ENCODE measurements at regions not wholly inside any gene's neighbourhood (a gene's known extent, or its start where the extent isn't known, plus 50 kb on each side); places are given as distances from the start of the nearest gene placed in this dataset.

- TF ChIP-seq CTCF (IDR thresholded peaks at IDR 0.05; ENCODE audit: low read depth, low read length, missing control alignments): no peak
- no peak overlapping the region for H3K4me3 ChIP-seq (replicated peaks; ENCODE audit: low read depth, low read length)
- no peak for DNase-seq (ENCODE audit: extremely low read depth, low read depth)
Observed at GRCh38 chr11:81495699-81496292, 1237.9 kb downstream of the FAM181B start.

- TF ChIP-seq CTCF (IDR thresholded peaks at IDR 0.05; ENCODE audit: low read depth, low read length, missing control alignments): no peak
- DNase-seq (ENCODE audit: extremely low read depth, low read depth): no peak
- no peak overlapping the region for H3K4me3 ChIP-seq (replicated peaks; ENCODE audit: low read depth, low read length)
Observed at GRCh38 chr11:81494431-81494830, 1239.2 kb downstream of the FAM181B start.

- DNase-seq (ENCODE audit: extremely low read depth, low read depth): no peak
- no peak overlapping the region for H3K4me3 ChIP-seq (replicated peaks; ENCODE audit: low read depth, low read length)
- no peak for TF ChIP-seq CTCF (IDR thresholded peaks at IDR 0.05; ENCODE audit: low read depth, low read length, missing control alignments)
Observed at GRCh38 chr11:81492923-81493445, 1240.7 kb downstream of the FAM181B start.

- no peak for DNase-seq (ENCODE audit: extremely low read depth, low read depth)
- H3K4me3 ChIP-seq (replicated peaks; ENCODE audit: low read depth, low read length): no peak overlapping the region
- no peak for TF ChIP-seq CTCF (IDR thresholded peaks at IDR 0.05; ENCODE audit: low read depth, low read length, missing control alignments)
Observed at GRCh38 chr11:81487109-81487508, 1246.6 kb downstream of the FAM181B start.

- no peak for TF ChIP-seq CTCF (IDR thresholded peaks at IDR 0.05; ENCODE audit: low read depth, low read length, missing control alignments)
- DNase-seq (ENCODE audit: extremely low read depth, low read depth): no peak
- H3K4me3 ChIP-seq (replicated peaks; ENCODE audit: low read depth, low read length): no peak overlapping the region
Observed at GRCh38 chr11:81484196-81484595, 1249.5 kb downstream of the FAM181B start.

GRCh38 chr11:81477277-81477676 lies 1256.4 kb downstream of the FAM181B start:
- no peak for TF ChIP-seq CTCF (IDR thresholded peaks at IDR 0.05; ENCODE audit: low read depth, low read length, missing control alignments)
- no peak for DNase-seq (ENCODE audit: extremely low read depth, low read depth)
- no peak overlapping the region for H3K4me3 ChIP-seq (replicated peaks; ENCODE audit: low read depth, low read length)

- no peak for TF ChIP-seq CTCF (IDR thresholded peaks at IDR 0.05; ENCODE audit: low read depth, low read length, missing control alignments)
- DNase-seq (ENCODE audit: extremely low read depth, low read depth): no peak
- H3K4me3 ChIP-seq (replicated peaks; ENCODE audit: low read depth, low read length): no peak overlapping the region
Observed at GRCh38 chr11:81476345-81476744, 1257.3 kb downstream of the FAM181B start.

Data from HFF-Myc (cell line).